HG02884 (cell line): ENCODE measurements at regions not wholly inside any gene's neighbourhood (a gene's known extent, or its start where the extent isn't known, plus 50 kb on each side); places are given as distances from the start of the nearest gene placed in this dataset.

Source experiments
- ATAC-seq: cut with Tn5 transposase; IDR thresholded peaks from one replicate; pipeline ENCODE4 v1.9.1; 2021; ENCODE audit warnings: mild to moderate bottlenecking, moderate library complexity; ENCODE audit not compliant: unreplicated experiment

DNA sequence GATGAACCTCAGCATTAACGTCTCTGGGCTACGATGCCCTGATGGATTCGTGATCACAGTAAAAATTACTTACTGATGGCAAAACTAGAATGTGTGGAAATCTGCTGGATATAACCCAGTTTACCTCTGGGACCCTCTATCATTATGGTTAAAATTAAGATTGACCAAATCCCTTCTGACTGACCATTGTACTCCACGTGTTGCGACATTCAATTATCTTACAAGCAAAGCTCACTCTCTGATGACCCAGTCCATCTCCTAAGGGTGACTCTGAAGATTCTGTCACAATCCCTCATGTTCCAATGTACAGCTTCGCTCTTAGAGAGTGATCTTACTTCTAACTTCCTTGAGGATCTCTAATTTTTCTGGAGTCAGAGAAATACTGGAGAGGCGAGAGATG is 288.5 kb upstream of the RUNX1 start:
- no peak for ATAC-seq

DNA sequence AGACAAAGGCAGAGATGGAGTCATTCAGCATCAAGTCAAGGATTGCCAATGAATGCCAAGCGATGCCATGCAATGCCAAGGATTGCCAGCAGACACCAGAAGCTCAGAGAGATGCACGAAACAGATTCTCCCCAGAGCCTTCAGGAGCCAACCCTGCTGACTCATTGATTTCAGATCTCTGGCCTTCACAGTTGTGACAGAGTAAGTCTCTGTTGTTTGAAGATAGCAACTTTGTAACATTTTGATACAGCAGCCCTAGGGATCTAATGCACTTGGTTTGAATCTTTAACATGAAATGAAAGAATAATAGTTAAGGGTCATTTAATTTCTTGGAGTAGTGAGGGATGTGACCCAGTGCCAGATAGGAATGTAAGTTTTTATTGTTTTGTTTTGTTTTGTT is 287.4 kb upstream of the RUNX1 start:
- ATAC-seq, result no peak

- no peak for ATAC-seq
Measured at GRCh38 chr21:35335951-35336446, 286.9 kb upstream of the RUNX1 start.

DNA sequence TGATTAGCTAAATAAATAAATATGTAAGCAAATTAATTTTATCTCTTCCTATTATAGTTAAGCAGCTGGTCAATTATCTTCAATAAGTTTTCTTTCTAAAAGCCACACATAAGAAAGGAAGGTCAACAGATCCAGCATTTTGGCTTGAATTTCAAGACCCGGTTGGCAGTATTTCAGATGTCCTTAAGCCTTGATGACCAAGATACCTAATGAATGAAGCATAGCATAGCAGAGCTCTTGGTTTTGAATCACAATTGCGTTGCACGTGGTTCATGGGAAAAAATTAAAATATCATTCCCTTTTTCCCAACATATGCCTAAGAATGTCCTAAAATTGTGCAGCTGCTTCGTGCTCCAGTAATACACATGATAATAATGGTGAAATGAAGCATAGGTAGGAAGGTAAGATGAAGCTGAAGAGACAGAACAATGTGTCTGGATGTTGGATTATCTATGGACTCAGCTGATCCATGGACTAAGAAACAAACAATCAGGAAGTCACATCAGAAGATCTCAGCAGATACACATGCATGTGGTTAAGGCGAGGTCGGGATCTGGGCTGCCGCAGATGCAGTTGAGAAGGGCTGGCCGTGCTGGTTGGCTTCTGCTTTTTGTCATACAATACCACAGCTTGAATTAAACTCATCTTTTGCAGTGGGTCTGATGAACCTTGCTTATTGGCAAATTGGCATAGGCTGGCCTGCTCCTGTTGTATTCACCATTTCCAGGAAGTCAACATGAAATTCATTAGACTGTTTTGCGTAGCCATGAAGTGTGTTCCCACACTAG is 284.9 kb upstream of the RUNX1 start:
- no peak for ATAC-seq

DNA sequence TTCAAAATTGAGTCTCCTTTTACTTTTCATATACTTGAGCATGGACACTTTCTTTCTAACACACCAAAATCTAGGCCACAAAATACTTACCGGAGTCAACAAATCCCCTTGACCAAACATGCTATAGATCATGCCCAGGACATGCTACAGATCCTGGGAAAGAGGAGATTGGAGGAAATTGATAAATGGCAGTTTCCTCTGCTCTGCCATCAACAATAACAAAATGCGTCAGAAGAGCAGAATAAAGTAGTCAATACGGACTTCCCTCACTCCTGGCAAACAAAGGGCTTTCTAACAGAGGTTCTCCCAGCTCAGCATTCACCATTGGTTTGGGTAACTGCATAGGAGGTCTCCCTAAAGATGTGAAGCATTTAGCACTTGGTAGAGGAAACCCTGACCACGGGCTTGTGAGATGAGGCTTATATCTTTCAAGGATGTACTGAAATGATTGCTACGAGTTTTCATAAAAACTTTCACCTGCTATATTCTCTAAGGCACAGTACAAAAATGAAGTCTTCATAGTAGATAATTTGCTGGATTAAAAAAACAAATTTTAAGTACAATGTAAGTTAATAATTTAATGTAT is 283.8 kb upstream of the RUNX1 start:
- no peak for ATAC-seq

- ATAC-seq, result no peak
Measured at GRCh38 chr21:35329940-35330660, 281.0 kb upstream of the RUNX1 start.

- ATAC-seq, result no peak
Measured at GRCh38 chr21:35328856-35329455, 279.9 kb upstream of the RUNX1 start.

- ATAC-seq, result no peak
Measured at GRCh38 chr21:35326677-35327076, 277.6 kb upstream of the RUNX1 start.

DNA sequence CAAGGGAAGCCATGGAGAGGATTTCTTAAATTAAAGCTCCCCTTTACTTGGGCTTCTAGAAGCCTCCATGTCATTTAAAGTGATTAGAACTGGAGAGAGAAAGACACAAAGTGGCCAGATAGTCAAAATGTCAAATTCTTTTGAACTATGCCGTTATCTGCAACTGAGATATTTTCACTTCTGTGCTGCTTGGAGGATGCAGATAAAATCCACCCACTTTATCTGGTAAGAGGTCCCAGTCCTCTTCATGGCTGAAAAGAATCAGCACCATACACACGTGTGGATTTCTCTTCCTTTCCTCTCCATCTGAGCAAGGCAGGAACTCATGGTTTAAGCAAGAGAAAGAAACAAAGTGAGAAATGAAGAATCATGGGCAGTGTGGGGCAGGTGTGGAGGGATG is 276.9 kb upstream of the RUNX1 start:
- no peak for ATAC-seq

- no peak for ATAC-seq
Measured at GRCh38 chr21:35324372-35325220, 275.5 kb upstream of the RUNX1 start.

DNA sequence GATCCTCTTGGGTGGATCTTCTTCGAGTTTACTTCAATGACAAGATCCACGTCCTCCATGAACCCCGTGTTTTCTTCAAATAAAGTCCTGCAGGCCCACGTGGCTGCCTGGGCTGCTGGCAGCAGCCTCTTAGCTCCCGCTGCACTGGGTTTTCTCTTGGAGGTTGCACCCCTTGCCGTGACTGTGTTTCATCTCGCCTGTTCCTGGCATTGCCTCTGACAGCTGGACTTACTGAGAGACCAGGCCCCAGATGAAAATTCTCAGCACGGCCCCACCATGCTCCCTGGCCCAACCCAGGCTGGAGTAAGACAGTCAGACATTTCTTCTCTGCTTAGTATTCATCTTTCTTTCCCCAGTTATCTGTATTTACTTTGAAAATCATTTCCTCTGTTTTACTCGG is 274.8 kb upstream of the RUNX1 start:
- ATAC-seq, result no peak

DNA sequence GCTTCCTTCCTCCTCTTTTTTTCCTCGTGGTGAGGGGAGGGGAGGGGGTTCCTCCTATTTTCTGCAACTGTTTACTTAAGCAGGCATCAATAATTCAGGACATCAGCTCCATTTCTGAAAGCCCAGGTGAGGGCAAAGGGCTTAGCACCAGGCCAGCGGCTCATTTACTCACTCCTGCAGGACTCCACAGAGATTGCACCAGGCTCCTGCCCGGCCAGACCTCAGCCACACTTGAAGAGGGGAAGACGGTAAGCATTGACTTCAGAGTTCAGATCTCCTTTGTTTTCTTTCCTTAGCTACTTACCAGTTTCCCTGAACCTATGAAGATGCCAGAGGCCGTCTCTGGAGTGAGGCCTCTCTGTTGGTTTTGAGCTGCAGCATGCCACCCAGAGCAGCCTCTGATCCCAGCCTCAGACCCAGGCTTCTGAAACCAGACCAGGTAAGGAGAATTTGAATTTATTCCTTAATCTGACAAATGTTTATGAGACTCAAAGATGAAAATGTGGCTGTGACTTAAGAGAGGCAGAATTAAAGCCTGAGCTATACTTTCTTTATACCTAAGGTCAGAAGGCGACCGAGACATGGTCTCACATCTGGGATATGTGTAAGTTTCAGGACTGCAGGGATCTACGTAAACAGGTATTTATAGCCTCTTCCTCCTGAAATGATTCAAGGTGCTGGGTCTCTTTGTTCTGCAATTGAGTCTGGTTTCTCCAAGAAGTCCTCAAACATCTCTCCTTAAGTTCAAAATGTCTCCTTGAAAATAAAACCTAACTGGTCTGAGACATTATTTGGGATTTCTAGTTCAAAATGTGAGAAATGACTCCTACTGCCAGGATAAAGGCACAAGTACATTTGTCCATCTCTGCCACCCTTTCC is 272.5 kb upstream of the RUNX1 start:
- ATAC-seq, result no peak

DNA sequence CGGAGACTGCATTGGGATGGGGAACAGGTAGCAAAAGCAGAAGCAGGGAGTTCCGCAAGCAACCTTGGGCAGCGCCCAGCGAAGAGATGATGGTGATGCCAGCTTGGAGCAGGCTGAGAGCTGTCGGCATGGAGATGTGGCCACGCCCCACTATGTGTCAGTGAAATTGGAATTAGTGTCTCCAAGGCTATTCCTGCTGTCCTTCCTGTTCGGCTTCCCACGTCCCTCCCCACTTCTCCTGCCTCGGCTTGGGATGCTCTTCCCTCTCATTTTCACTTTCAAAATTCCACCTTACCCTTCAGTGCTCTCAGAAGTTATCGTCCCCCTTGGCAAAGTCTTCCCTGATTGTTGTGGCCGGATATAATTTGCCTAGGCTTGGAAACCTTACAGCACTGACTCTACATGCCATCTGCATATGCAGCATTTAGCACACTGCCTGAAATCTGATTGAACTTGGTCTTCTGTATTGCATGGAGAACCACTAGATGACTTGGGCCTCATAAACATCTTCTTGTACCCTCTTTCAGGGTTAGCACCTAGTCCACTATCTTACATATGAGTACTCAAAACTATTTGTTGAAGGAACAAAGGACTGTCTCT is 270.7 kb upstream of the RUNX1 start:
- no peak for ATAC-seq

DNA sequence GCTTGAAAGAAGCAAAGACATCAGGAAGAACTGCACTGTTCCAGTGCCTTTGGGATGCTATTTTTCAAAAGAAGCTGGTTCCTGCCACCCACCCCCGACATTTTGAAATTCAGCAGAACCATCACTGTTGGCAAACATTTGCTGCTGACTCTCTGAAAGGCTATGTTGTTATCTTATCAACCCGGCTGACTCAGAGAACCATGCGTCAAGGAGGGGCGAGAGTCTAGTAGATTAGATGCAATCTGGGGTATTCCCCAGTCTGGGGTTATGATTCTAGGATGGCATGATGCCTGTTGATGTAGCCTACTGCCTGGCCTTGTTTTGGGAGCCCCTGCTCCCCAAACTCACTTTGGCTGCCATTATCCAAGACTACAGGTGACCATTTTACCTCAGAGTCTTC is 267.8 kb upstream of the RUNX1 start:
- no peak for ATAC-seq

- ATAC-seq, result no peak
Measured at GRCh38 chr21:35316456-35316855, 267.4 kb upstream of the RUNX1 start.

DNA sequence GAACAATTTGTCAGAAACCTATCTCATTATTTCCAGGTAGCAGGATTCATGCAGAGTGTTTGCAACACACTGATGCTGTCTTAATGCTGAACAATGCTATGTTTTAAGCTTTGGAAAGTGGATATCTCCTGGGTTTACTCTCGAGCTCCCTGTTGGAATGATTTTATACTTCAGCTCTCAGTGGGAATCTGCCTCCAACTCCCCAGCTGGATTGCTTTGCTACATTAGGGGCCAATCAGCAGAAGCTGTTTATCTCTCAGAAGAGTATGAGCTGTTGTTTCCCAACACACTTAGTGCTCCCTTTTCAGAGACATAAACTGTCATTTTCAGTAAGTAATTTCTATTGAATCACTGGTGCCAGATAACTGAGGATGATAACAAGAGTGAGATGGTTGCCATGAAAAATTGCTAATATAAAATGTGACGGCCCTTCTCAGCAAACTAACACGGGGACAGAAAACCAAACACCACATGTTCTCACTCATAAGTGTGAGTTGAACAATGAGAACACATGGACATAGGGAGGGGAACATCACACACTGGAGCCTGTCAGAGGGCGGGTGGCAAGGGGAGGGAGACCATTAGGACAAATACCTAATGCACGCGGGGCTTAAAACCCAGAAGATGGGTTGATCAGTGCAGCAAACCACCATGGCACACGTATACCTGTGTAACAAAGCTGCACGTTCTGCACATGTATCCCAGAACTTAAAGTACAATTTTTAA is 265.9 kb upstream of the RUNX1 start:
- no peak for ATAC-seq

DNA sequence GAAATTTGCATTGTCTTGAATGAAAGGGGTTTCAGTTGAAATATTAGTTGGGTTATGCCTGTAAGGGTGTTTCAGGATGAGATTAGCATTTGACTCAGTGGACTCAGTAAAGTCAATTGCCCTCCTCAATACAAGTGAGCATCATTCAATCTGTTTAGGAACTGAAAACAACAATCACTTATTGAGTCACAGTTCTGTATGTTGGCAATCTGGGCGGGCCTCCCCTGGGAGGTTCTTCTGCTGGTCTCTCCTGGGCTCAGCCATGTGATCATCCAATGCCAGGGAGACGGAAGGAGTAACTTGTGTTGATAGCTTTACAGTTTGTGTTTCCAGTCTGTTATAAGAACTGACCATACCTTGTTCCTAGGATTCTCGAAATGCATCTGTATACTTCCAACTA is 262.9 kb upstream of the RUNX1 start:
- ATAC-seq, result no peak

DNA sequence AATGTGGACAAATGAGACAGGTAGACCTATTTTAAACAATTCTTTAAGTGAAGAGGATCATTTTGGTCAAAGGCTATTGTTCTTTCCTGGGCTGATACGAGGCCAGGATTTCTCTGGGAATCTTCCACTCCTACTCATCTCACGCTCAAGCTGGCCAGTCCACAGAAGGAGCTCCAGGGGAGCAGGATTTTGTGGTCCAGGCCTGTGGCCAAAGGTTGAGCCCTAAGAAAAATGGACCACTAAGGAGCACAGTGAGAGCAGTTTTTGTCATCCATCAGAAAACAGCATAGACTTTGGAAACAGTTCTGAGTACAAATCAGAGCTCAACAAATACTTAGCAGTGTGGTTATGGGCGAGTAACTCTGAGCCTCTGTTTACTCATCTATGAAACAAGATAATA is 260.2 kb upstream of the RUNX1 start:
- ATAC-seq, result no peak

DNA sequence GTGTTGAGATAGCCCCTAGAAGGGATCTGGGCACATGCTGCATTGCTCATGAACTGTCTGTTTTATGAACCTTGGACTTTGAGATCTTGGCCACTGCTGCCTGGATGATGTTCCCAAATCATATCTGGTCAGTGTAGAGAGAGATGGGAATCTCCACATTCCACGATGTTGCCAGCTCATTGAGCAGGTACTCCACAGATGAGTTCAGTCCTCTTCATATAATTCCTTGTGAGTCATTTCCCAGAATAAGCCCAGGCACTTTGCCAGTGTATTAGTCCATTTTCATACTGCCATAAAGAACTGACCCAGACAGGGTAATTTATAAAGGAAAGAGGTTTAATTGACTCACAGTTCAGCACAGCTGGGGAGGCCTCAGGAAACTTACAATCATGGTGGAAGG is 254.0 kb upstream of the RUNX1 start:
- no peak for ATAC-seq
